Testis (tissue), 2 donors: ENCODE measurements at regions not wholly inside any gene's neighbourhood (a gene's known extent, or its start where the extent isn't known, plus 50 kb on each side); places are given as distances from the start of the nearest gene placed in this dataset.

Experiments
- DNase-seq: peaks from one replicate; pipeline ENCODE4 v3.0.0-alpha.2; 2019
- H3K27ac ChIP-seq, 2 donors: fragments of 200-600 bp; sonication (generic); one replicate each; pipeline ENCODE4 v1.5.1; 2019
- H3K27me3 ChIP-seq: fragments of 200-600 bp; sonication (generic); one replicate; pipeline ENCODE4 v1.5.1; 2019
- H3K36me3 ChIP-seq: fragments of 200-600 bp; sonication (generic); one replicate; pipeline ENCODE4 v1.5.1; 2017; ENCODE audit warnings: low read depth; ENCODE audit errors: missing control alignments
- H3K4me1 ChIP-seq: fragments of 200-600 bp; sonication (generic); one replicate; pipeline ENCODE4 v1.5.1; 2019
- H3K4me3 ChIP-seq, 2 donors: fragments of 200-600 bp; sonication (generic); one replicate each; pipeline ENCODE4 v1.5.1; 2017 to 2019
- H3K9me3 ChIP-seq: fragments of 200-600 bp; sonication (generic); one replicate; pipeline ENCODE4 v1.5.1; 2017
- CTCF ChIP-seq, 3 experiments: fragments of 450-650 bp in 2 of 3; fragments of 200-600 bp in 1 of 3; sonication (generic) in 1 of 3; IDR thresholded peaks; one replicate each; pipeline ENCODE4 v1.5.1; 2016 to 2019; ENCODE audit warnings: antibody characterized with exemption in 3 of 3, mild to moderate bottlenecking in 2 of 3, moderate library complexity in 1 of 3
- POLR2A ChIP-seq: fragments of 450-650 bp; IDR thresholded peaks from one replicate; pipeline ENCODE4 v1.6.1; 2017; ENCODE audit warnings: antibody characterized with exemption, mild to moderate bottlenecking, moderate library complexity
- WGBS, 2 donors: methylation state at CpG; one replicate each; pipeline ENCODE4 v1.1.5; 2018; 5-methylcytosine and 5-hydroxymethylcytosine counted together
- intact Hi-C: fragments of 100-400 bp; cut with DNase I; formaldehyde crosslinking; loops from one replicate; pipeline ENCODE4 v1.15.1; 2023; ENCODE audit warnings: low total_unique reads

- 79 to 95% methylated on average over 5 of the region's 5 CpGs for WGBS, 2 donors
- Histone ChIP-seq H3K27ac (no peak overlapping the region), H3K27me3 (no peaks in the 10 kb centered on the region), H3K4me3 (no peak overlapping the region), H3K4me1 (no peaks in the 10 kb centered on the region), H3K36me3 (no peaks in the 10 kb centered on the region), H3K9me3 (no peaks in the 10 kb centered on the region)
- TF ChIP-seq POLR2A: no peak
- TF ChIP-seq CTCF (IDR thresholded peaks at IDR 0.05): no peak
- intact Hi-C loops: no loop called here
- no peak for DNase-seq
These were observed 553.0 kb upstream of the BTBD3 start for GRCh38 chr20:11364736-11365135.

- H3K9me3 ChIP-seq: no peaks in the 10 kb centered on the region
- TF ChIP-seq POLR2A: no peak
- TF ChIP-seq CTCF (IDR thresholded peaks at IDR 0.05): no peak
- H3K4me3 ChIP-seq: no peak overlapping the region
- no peaks in the 10 kb centered on the region for H3K4me1 ChIP-seq
- no peak overlapping the region for H3K27ac ChIP-seq
- H3K36me3 ChIP-seq: no peaks in the 10 kb centered on the region
- DNase-seq: no peak
- H3K27me3 ChIP-seq: no peaks in the 10 kb centered on the region
- WGBS, 2 donors: 60 to 79% methylated on average over 4 of the region's 4 CpGs
- intact Hi-C loops: no loop called here
These were observed 551.0 kb upstream of the BTBD3 start for GRCh38 chr20:11366660-11367059.

- intact Hi-C loops: no loop called here
- WGBS, 2 donors: 11 to 21% methylated on average over 4 of the region's 4 CpGs
- no peaks in the 10 kb centered on the region for H3K9me3 ChIP-seq
- no peaks in the 10 kb centered on the region for H3K27me3 ChIP-seq
- no peak overlapping the region for H3K4me3 ChIP-seq
- DNase-seq: no peak
- no peaks in the 10 kb centered on the region for H3K4me1 ChIP-seq
- H3K27ac ChIP-seq: no peak overlapping the region
- H3K36me3 ChIP-seq: no peaks in the 10 kb centered on the region
- no peak for TF ChIP-seq CTCF (IDR thresholded peaks at IDR 0.05)
- TF ChIP-seq POLR2A: no peak
These were observed 549.2 kb upstream of the BTBD3 start for GRCh38 chr20:11368499-11368898.

GRCh38 chr20:11368965-11369711, 548.6 kb upstream of the BTBD3 start:
- Histone ChIP-seq H3K9me3 (no peaks in the 10 kb centered on the region), H3K27ac (no peak overlapping the region), H3K36me3 (no peaks in the 10 kb centered on the region), H3K27me3 (no peaks in the 10 kb centered on the region), H3K4me1 (no peaks in the 10 kb centered on the region), H3K4me3 (no peak overlapping the region)
- DNase-seq: no peak
- whole genome bisulfite sequencing, 2 donors: 67 to 90% methylated on average over 12 of the region's 12 CpGs
- intact Hi-C loops: no loop called here
- TF ChIP-seq POLR2A: no peak
- TF ChIP-seq CTCF (IDR thresholded peaks at IDR 0.05): no peak

- no peak overlapping the region for H3K4me3 ChIP-seq
- H3K9me3 ChIP-seq: no peaks in the 10 kb centered on the region
- DNase-seq: no peak
- intact Hi-C loops: no loop called here
- no peaks in the 10 kb centered on the region for H3K4me1 ChIP-seq
- no peak overlapping the region for H3K27ac ChIP-seq
- TF ChIP-seq POLR2A (no peak), CTCF (IDR thresholded peaks at IDR 0.05) (no peak)
- no peaks in the 10 kb centered on the region for H3K36me3 ChIP-seq
- H3K27me3 ChIP-seq: no peaks in the 10 kb centered on the region
- 61 to 72% methylated on average over 1 of the region's 1 CpG for WGBS, 2 donors
These were observed 545.9 kb upstream of the BTBD3 start for GRCh38 chr20:11371831-11372230.
